Activated T-helper 1 cell treated with Interleukin-2 at 50 U/mL for 16 hours (primary cell): ENCODE measurements at regions not wholly inside any gene's neighbourhood (a gene's known extent, or its start where the extent isn't known, plus 50 kb on each side); places are given as distances from the start of the nearest gene placed in this dataset.
"Not testable (repeated sequence)": the region's sequence is repeated elsewhere in the genome, so short reads cannot be mapped to it uniquely, and the experiment has no call there.

ENCODE experiments used
- DNase-seq: peaks from one replicate; pipeline ENCODE4 v3.0.0-alpha.2; 2020; ENCODE audit warnings: low read depth

- no peak for DNase-seq
Measured at GRCh38 chr2:195570329-195570728, 86.7 kb upstream of the SLC39A10 start.

- DNase-seq, result no peak
Measured at GRCh38 chr2:195569255-195569654, 87.8 kb upstream of the SLC39A10 start.

GRCh38 chr2:195564625-195565135 is 92.3 kb upstream of the SLC39A10 start:
- DNase-seq, result not testable (repeated sequence)

- DNase-seq, result no peak
Measured at GRCh38 chr2:195563857-195564512, 93.0 kb upstream of the SLC39A10 start.

GRCh38 chr2:195562570-195563566 is 94.2 kb upstream of the SLC39A10 start:
- no peak for DNase-seq

- no peak for DNase-seq
Measured at GRCh38 chr2:195561116-195561921, 95.7 kb upstream of the SLC39A10 start.

GRCh38 chr2:195560209-195560895 is 96.7 kb upstream of the SLC39A10 start:
- no peak for DNase-seq

GRCh38 chr2:195559431-195559914 is 97.6 kb upstream of the SLC39A10 start:
- peak; percentile 64 for DNase-seq

- DNase-seq, result no peak
Measured at GRCh38 chr2:195555971-195556370, 101.1 kb upstream of the SLC39A10 start.

- no peak for DNase-seq
Measured at GRCh38 chr2:195552581-195552980, 104.4 kb upstream of the SLC39A10 start.

- no peak for DNase-seq
Measured at GRCh38 chr2:195548198-195548940, 108.7 kb upstream of the SLC39A10 start.

- DNase-seq, result not testable (repeated sequence)
Measured at GRCh38 chr2:195547268-195547840, 109.7 kb upstream of the SLC39A10 start.

GRCh38 chr2:195545811-195546210 is 111.2 kb upstream of the SLC39A10 start:
- no peak for DNase-seq

GRCh38 chr2:195543902-195544894 is 112.8 kb upstream of the SLC39A10 start:
- no peak for DNase-seq

- DNase-seq, result no peak
Measured at GRCh38 chr2:195543063-195543462, 114.0 kb upstream of the SLC39A10 start.

- no peak for DNase-seq
Measured at GRCh38 chr2:195542067-195542466, 115.0 kb upstream of the SLC39A10 start.

- DNase-seq, result no peak
Measured at GRCh38 chr2:195538937-195539336, 118.1 kb upstream of the SLC39A10 start.

- DNase-seq, result no peak
Measured at GRCh38 chr2:195537811-195538210, 119.2 kb upstream of the SLC39A10 start.

GRCh38 chr2:195536906-195537305 is 120.1 kb upstream of the SLC39A10 start:
- no peak for DNase-seq
